ENCODE measurements at regions not wholly inside any gene's neighbourhood (a gene's known extent, or its start where the extent isn't known, plus 50 kb on each side); places are given as distances from the start of the nearest gene placed in this dataset.

DNA sequence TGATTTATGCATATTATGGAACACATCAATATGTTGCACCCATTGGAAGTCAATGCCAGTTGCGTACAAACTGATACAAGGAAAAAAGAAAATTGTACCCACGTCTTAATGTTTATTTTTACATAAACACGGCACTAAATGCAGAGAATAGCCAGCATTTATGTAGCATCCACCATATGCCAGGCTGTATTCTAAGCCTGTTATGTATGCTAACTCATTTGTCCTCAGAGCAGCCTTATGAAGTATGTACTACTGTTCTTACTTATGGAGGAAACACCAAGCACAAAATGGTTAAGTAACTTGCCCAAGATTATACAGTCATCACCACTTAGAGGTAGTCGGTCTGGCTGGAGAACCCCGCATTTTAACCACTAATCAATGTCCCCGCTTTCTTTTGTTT lies 837.9 kb upstream of the RBFOX1 start:
- TF ChIP-seq POLR2AphosphoS5 (IDR thresholded peaks at IDR 0.05; ENCODE audit: low read depth, low read length) (no peak), SIN3A (IDR thresholded peaks at IDR 0.05; ENCODE audit: borderline replicate concordance, insufficient read depth, low read length) (no peak), TAF1 (IDR thresholded peaks at IDR 0.05; ENCODE audit: borderline replicate concordance, insufficient read depth, low read length) (no peak), FOXP2 (optimal IDR thresholded peaks at IDR 0.05; ENCODE audit: borderline replicate concordance, extremely low read depth, extremely low read length, insufficient read depth) (no peak)
- TF ChIP-seq, protein P1, sequence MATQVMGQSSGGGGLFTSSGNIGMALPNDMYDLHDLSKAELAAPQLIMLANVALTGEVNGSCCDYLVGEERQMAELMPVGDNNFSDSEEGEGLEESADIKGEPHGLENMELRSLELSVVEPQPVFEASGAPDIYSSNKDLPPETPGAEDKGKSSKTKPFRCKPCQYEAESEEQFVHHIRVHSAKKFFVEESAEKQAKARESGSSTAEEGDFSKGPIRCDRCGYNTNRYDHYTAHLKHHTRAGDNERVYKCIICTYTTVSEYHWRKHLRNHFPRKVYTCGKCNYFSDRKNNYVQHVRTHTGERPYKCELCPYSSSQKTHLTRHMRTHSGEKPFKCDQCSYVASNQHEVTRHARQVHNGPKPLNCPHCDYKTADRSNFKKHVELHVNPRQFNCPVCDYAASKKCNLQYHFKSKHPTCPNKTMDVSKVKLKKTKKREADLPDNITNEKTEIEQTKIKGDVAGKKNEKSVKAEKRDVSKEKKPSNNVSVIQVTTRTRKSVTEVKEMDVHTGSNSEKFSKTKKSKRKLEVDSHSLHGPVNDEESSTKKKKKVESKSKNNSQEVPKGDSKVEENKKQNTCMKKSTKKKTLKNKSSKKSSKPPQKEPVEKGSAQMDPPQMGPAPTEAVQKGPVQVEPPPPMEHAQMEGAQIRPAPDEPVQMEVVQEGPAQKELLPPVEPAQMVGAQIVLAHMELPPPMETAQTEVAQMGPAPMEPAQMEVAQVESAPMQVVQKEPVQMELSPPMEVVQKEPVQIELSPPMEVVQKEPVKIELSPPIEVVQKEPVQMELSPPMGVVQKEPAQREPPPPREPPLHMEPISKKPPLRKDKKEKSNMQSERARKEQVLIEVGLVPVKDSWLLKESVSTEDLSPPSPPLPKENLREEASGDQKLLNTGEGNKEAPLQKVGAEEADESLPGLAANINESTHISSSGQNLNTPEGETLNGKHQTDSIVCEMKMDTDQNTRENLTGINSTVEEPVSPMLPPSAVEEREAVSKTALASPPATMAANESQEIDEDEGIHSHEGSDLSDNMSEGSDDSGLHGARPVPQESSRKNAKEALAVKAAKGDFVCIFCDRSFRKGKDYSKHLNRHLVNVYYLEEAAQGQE (IDR thresholded peaks at IDR 0.05; ENCODE audit: insufficient read depth in 1 of 2, low read depth in 2 of 2, low read length in 2 of 2): no peak

DNA sequence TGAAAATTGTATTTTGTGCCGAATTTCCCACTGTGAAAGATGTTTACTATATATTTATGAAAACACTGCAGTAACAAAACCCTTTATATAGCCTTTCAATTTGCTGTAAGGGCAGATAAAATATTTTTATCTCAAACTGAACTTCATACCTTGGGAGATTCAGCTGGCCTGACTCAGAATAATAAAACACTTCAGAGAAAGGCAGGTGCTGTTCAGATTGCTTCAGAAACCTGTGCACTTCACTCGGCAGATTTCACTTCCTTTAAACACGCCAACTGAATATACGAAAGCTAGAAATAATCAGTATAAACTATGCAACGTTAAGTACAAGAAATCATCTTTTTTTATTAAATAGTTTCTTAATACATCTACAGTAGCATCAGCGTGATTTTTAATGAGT lies 839.1 kb upstream of the RBFOX1 start:
- TF ChIP-seq, protein P1 (IDR thresholded peaks at IDR 0.05; ENCODE audit: insufficient read depth in 1 of 2, low read depth in 2 of 2, low read length in 2 of 2): no peak

DNA sequence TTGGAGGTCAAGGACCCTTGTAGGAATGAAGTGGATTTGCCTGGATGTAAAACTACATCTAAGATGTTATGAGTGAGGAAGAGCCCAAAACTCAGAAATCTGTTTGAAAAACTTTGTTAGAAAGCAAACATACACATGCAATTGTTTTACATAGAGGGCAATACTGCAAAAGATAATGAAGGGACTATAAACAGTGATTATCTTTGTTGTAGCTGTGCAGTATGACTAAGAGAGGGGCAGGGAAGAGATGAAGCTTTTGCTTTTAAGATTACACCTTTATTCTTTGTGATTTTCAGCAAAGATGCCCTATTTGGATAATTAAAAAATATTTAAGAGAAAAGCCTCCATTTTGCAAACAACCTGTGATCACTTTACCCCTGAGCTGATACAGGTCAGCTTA lies 839.9 kb upstream of the RBFOX1 start:
- TF ChIP-seq, protein P1 (IDR thresholded peaks at IDR 0.05; ENCODE audit: insufficient read depth in 1 of 2, low read depth in 2 of 2, low read length in 2 of 2): no peak
- no peak for TF ChIP-seq TAF1 (IDR thresholded peaks at IDR 0.05; ENCODE audit: borderline replicate concordance, insufficient read depth, low read length)
- TF ChIP-seq SIN3A (IDR thresholded peaks at IDR 0.05; ENCODE audit: borderline replicate concordance, insufficient read depth, low read length): no peak
- TF ChIP-seq FOXP2 (optimal IDR thresholded peaks at IDR 0.05; ENCODE audit: borderline replicate concordance, extremely low read depth, extremely low read length, insufficient read depth): no peak
- no peak for TF ChIP-seq POLR2AphosphoS5 (IDR thresholded peaks at IDR 0.05; ENCODE audit: low read depth, low read length)

DNA sequence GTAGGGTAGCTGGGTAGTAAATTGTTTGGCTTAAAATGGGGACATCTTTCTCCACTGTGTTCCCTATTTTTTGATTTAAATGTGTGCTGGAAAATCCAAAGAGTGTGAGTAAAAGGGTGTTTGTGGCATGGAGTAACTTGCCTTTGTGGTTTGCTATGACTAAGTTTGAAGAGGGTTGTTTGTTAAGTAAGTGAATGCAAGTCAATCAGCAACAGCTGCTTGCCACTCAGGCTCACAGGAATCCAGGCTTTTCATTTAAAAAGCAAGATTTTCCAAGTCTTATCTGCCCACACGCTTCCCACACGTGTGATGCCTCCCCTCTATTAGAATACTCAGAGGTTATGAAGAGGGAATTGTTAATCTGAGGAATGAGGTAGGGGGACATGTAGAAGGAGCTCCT lies 847.7 kb upstream of the RBFOX1 start:
- no peak for TF ChIP-seq SIN3A (IDR thresholded peaks at IDR 0.05; ENCODE audit: borderline replicate concordance, insufficient read depth, low read length)
- no peak for TF ChIP-seq FOXP2 (optimal IDR thresholded peaks at IDR 0.05; ENCODE audit: borderline replicate concordance, extremely low read depth, extremely low read length, insufficient read depth)
- TF ChIP-seq, protein P1 (IDR thresholded peaks at IDR 0.05; ENCODE audit: insufficient read depth in 1 of 2, low read depth in 2 of 2, low read length in 2 of 2): no peak
- TF ChIP-seq POLR2AphosphoS5 (IDR thresholded peaks at IDR 0.05; ENCODE audit: low read depth, low read length): no peak
- no peak for TF ChIP-seq TAF1 (IDR thresholded peaks at IDR 0.05; ENCODE audit: borderline replicate concordance, insufficient read depth, low read length)

DNA sequence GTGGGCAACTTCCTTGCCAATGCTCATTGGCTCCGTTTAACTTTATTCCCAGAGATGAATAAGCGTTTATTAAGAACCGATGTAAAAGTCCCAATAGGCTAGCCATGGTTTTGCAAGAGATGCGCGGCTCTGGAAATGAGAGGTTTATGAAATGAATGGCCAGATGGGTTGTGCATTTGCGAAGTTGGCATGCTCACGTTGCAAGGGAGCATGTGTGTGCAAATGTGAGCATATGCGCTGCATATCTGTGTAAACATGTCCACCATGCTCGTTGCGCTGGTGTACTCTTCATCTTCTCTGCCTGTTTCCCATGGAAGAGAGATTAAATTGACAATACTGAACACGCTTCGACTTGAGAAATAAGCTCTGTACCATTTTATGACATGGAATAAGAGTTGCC lies 848.6 kb upstream of the RBFOX1 start:
- TF ChIP-seq, protein P1 (IDR thresholded peaks at IDR 0.05; ENCODE audit: insufficient read depth in 1 of 2, low read depth in 2 of 2, low read length in 2 of 2): no peak
- TF ChIP-seq TAF1 (IDR thresholded peaks at IDR 0.05; ENCODE audit: borderline replicate concordance, insufficient read depth, low read length) (no peak), SIN3A (IDR thresholded peaks at IDR 0.05; ENCODE audit: borderline replicate concordance, insufficient read depth, low read length) (no peak), POLR2AphosphoS5 (IDR thresholded peaks at IDR 0.05; ENCODE audit: low read depth, low read length) (no peak), FOXP2 (optimal IDR thresholded peaks at IDR 0.05; ENCODE audit: borderline replicate concordance, extremely low read depth, extremely low read length, insufficient read depth) (no peak)
